AG09319 (cell line): ENCODE measurements at regions not wholly inside any gene's neighbourhood (a gene's known extent, or its start where the extent isn't known, plus 50 kb on each side); places are given as distances from the start of the nearest gene placed in this dataset.
"Not testable (repeated sequence)": the region's sequence is repeated elsewhere in the genome, so short reads cannot be mapped to it uniquely, and the experiment has no call there.

Experiments used
- DNase-seq: peaks from one replicate; pipeline ENCODE4 v3.0.0-alpha.2; 2010; ENCODE audit warnings: low read depth; ENCODE audit errors: extremely low read depth
- CTCF ChIP-seq: IDR thresholded peaks from 2 replicates; pipeline ENCODE4 v1.5.1; 2011; ENCODE audit warnings: low read depth, mild to moderate bottlenecking, inconsistent platforms, low read length, moderate library complexity

GRCh38 chr4:125594056-125594602 lies 279.4 kb downstream of the FAT4 start:
- no peak for DNase-seq
- TF ChIP-seq CTCF = no peak

- DNase-seq = not testable (repeated sequence)
These were observed 291.2 kb downstream of the FAT4 start for GRCh38 chr4:125605926-125606325.

DNA sequence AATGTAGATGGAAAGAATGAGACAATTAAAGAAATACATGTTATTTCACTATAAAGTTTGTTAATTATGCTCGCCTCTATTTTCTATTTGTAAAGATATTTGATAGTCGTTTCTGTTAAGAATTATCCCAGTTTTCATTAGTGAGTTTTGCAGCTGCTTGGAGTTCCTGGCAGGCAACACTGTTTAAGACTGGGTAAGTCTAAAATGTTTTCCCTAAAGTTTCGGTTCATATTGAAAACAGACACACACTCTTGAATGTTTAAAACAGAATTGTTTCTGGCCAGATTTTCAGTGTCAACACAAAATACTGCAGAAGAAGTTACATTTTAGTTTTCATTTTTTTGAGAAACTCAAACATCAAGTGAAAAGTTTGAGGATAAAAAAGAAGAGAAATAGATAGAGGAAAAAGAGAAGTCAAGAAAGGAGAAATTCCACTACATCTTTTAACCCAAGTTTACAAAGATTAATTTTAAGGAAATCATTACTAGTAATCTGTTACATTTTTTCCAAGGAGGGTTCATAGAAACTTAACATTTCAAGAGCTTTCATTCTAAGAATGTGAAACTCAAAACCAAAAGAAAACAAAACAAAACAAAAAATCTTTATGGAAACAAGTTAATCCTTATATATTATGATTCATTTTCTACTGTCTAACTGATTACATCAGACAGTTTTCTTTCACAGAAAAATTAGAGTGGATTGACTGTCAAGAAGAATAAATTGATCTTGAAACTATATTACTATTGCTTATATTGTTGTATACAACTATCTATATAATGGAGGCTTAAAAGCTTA lies 305.5 kb downstream of the FAT4 start:
- TF ChIP-seq CTCF = no peak
- no peak for DNase-seq

GRCh38 chr4:125624951-125625350 lies 310.2 kb downstream of the FAT4 start:
- TF ChIP-seq CTCF = no peak
- no peak for DNase-seq

DNA sequence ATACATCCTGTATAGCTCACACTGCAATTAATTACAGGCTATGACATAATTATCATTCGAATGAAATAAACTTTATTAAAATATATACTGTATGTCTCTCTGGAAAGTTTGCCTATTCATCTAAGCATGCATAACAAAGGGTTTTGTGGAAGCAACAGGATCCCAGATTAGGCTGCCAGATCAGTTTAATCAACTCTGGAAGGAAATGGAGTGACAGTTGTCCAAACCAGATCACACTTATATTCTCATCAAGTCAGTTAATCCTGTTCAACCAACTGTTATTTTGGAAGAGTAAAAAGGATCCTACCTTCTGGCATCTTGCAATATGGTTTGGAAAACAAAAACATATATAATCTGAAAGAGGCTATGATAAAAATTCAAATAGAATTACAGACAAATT lies 312.2 kb downstream of the FAT4 start:
- TF ChIP-seq CTCF = no peak
- no peak for DNase-seq

- no peak for DNase-seq
- TF ChIP-seq CTCF = no peak
These were observed 324.4 kb downstream of the FAT4 start for GRCh38 chr4:125639182-125639621.

GRCh38 chr4:125641611-125642010 lies 326.9 kb downstream of the FAT4 start:
- no peak for TF ChIP-seq CTCF
- no peak for DNase-seq

- no peak for DNase-seq
- TF ChIP-seq CTCF = no peak
These were observed 327.9 kb downstream of the FAT4 start for GRCh38 chr4:125642645-125643044.
